GM23248 (cell line): ENCODE measurements at regions not wholly inside any gene's neighbourhood (a gene's known extent, or its start where the extent isn't known, plus 50 kb on each side); places are given as distances from the start of the nearest gene placed in this dataset.

Experiments used
- DNase-seq: peaks from one replicate; pipeline ENCODE4 v3.0.0-alpha.2; 2015
- H2AFZ ChIP-seq: fragments of 200-600 bp; sonication (generic); 2 replicates; pipeline ENCODE4 v1.6.1; 2016; ENCODE audit warnings: antibody characterized with exemption
- H3F3A ChIP-seq: fragments of 200-600 bp; sonication (generic); 2 replicates; pipeline ENCODE4 v1.6.1; 2016; ENCODE audit warnings: mild to moderate bottlenecking, antibody characterized with exemption, mixed run types; ENCODE audit not compliant: insufficient read depth
- H3K27ac ChIP-seq: fragments of 200-600 bp; sonication (generic); 2 replicates; pipeline ENCODE4 v1.5.1; 2016; ENCODE audit warnings: mild to moderate bottlenecking
- H3K27me3 ChIP-seq: fragments of 200-600 bp; sonication (generic); replicated peaks from 2 replicates; pipeline ENCODE4 v1.6.1; 2016; ENCODE audit warnings: mild to moderate bottlenecking; ENCODE audit not compliant: insufficient read depth
- H3K36me3 ChIP-seq: fragments of 200-600 bp; sonication (generic); 2 replicates; pipeline ENCODE4 v1.6.1; 2016; ENCODE audit warnings: low read depth, mild to moderate bottlenecking
- H3K4me1 ChIP-seq: fragments of 200-600 bp; sonication (generic); 2 replicates; pipeline ENCODE4 v1.6.1; 2016; ENCODE audit warnings: mild to moderate bottlenecking; ENCODE audit not compliant: insufficient read depth
- H3K4me2 ChIP-seq: fragments of 200-600 bp; sonication (generic); one replicate; pipeline ENCODE4 v1.6.1; 2016; ENCODE audit warnings: mild to moderate bottlenecking; ENCODE audit not compliant: unreplicated experiment
- H3K4me3 ChIP-seq: fragments of 200-600 bp; sonication (generic); 2 replicates; pipeline ENCODE4 v1.5.1; 2016; ENCODE audit warnings: mild to moderate bottlenecking
- H3K79me2 ChIP-seq: fragments of 200-600 bp; sonication (generic); 2 replicates; pipeline ENCODE4 v1.6.1; 2016; ENCODE audit warnings: mild to moderate bottlenecking; ENCODE audit not compliant: insufficient read depth
- H3K9ac ChIP-seq: fragments of 200-600 bp; sonication (generic); 2 replicates; pipeline ENCODE4 v1.6.1; 2016; ENCODE audit warnings: mild to moderate bottlenecking
- H3K9me2 ChIP-seq: fragments of 200-600 bp; sonication (generic); 2 replicates; pipeline ENCODE4 v1.6.1; 2016; ENCODE audit warnings: mixed run types, mild to moderate bottlenecking, moderate library complexity; ENCODE audit not compliant: insufficient read depth
- H3K9me3 ChIP-seq: fragments of 200-600 bp; sonication (generic); one replicate; pipeline ENCODE4 v1.6.1; 2017; ENCODE audit warnings: low read depth
- H4K20me1 ChIP-seq: fragments of 200-600 bp; sonication (generic); 2 replicates; pipeline ENCODE4 v1.6.0; 2016; ENCODE audit not compliant: insufficient read depth
- EZH2 ChIP-seq: fragments of 200-600 bp; sonication (generic); IDR thresholded peaks from 2 replicates; pipeline ENCODE4 v1.6.1; 2018; ENCODE audit warnings: antibody characterized with exemption, mild to moderate bottlenecking; ENCODE audit not compliant: insufficient read depth, poor library complexity, severe bottlenecking
- EZH2phosphoT487 ChIP-seq: fragments of 200-600 bp; sonication (generic); IDR thresholded peaks from 2 replicates; pipeline ENCODE4 v1.6.1; 2018; ENCODE audit warnings: antibody characterized with exemption, moderate library complexity, mild to moderate bottlenecking, low read depth; ENCODE audit not compliant: insufficient read depth
- WGBS, 2 experiments: methylation state at CpG; one replicate each; pipeline ENCODE4 v1.1.6; 2015 to 2017; ENCODE audit warnings: low lambda C conversion rate in 2 of 2, low coverage in 1 of 2; ENCODE audit errors: missing lambda C conversion rate in 2 of 2; 5-methylcytosine and 5-hydroxymethylcytosine counted together
- in situ Hi-C: fragments of 300-500 bp; cut with MboI; formaldehyde crosslinking; loops from 2 replicates; pipeline ENCODE4 v1.15.0; 2020

- TF ChIP-seq EZH2 (no peak), EZH2phosphoT487 (no peak)
- H4K20me1 ChIP-seq: no peaks in the 10 kb centered on the region
- no peak overlapping the region for H2AFZ ChIP-seq
- no peaks in the 10 kb centered on the region for H3K9me3 ChIP-seq
- in situ Hi-C loops: no loop called here
- no peak overlapping the region for H3K27ac ChIP-seq
- no peaks in the 10 kb centered on the region for H3K4me1 ChIP-seq
- no peak overlapping the region for H3K4me3 ChIP-seq
- no peak for DNase-seq
- H3F3A ChIP-seq: no peaks in the 10 kb centered on the region
- no peaks in the 10 kb centered on the region for H3K79me2 ChIP-seq
- H3K9ac ChIP-seq: no peak overlapping the region
- H3K36me3 ChIP-seq: no peaks in the 10 kb centered on the region
- H3K27me3 ChIP-seq: no peaks in the 10 kb centered on the region
- no peaks in the 10 kb centered on the region for H3K9me2 ChIP-seq
- 9 to 14% methylated on average over 1 of the region's 1 CpG for WGBS, 2 experiments
- H3K4me2 ChIP-seq: no peak overlapping the region
Measured at GRCh38 chr4:64495946-64496345, 86.7 kb upstream of the TECRL start.

- H3K4me2 ChIP-seq: no peak overlapping the region
- no peaks in the 10 kb centered on the region for H3K4me1 ChIP-seq
- H4K20me1 ChIP-seq: no peaks in the 10 kb centered on the region
- DNase-seq: no peak
- H3K4me3 ChIP-seq: no peak overlapping the region
- in situ Hi-C loops: no loop called here
- no peaks in the 10 kb centered on the region for H3K9me2 ChIP-seq
- H3K9me3 ChIP-seq: no peaks in the 10 kb centered on the region
- H3K9ac ChIP-seq: no peak overlapping the region
- H3K79me2 ChIP-seq: no peaks in the 10 kb centered on the region
- H3K36me3 ChIP-seq: no peaks in the 10 kb centered on the region
- no peaks in the 10 kb centered on the region for H3K27me3 ChIP-seq
- TF ChIP-seq EZH2 (no peak), EZH2phosphoT487 (no peak)
- H2AFZ ChIP-seq: no peak overlapping the region
- no peaks in the 10 kb centered on the region for H3F3A ChIP-seq
- 2% methylated on average over 2 of the region's 2 CpGs for WGBS, 2 experiments
- no peak overlapping the region for H3K27ac ChIP-seq
Measured at GRCh38 chr4:64489628-64490027, 80.4 kb upstream of the TECRL start.

- Histone ChIP-seq H3K4me1 (no peaks in the 10 kb centered on the region), H3F3A (no peaks in the 10 kb centered on the region), H4K20me1 (no peaks in the 10 kb centered on the region), H3K36me3 (no peaks in the 10 kb centered on the region), H3K4me3 (no peak overlapping the region), H3K9me3 (no peaks in the 10 kb centered on the region), H3K9ac (no peak overlapping the region), H2AFZ (no peak overlapping the region), H3K79me2 (no peaks in the 10 kb centered on the region), H3K9me2 (no peaks in the 10 kb centered on the region), H3K27me3 (no peaks in the 10 kb centered on the region), H3K4me2 (no peak overlapping the region), H3K27ac (no peak overlapping the region)
- no peak for DNase-seq
- WGBS, 2 experiments: 10 to 18% methylated on average over 2 of the region's 2 CpGs
- in situ Hi-C loops: no loop called here
- no peak for TF ChIP-seq EZH2phosphoT487
- no peak for TF ChIP-seq EZH2
Measured at GRCh38 chr4:64479338-64479737, 70.1 kb upstream of the TECRL start.

GRCh38 chr4:64477127-64477526 lies 67.9 kb upstream of the TECRL start:
- Histone ChIP-seq H3K36me3 (no peaks in the 10 kb centered on the region), H3K9me2 (no peaks in the 10 kb centered on the region), H4K20me1 (no peaks in the 10 kb centered on the region), H3K79me2 (no peaks in the 10 kb centered on the region), H3K9me3 (no peaks in the 10 kb centered on the region), H3K4me2 (no peak overlapping the region), H2AFZ (no peak overlapping the region), H3K27me3 (no peaks in the 10 kb centered on the region), H3K27ac (no peak overlapping the region), H3F3A (no peaks in the 10 kb centered on the region), H3K4me3 (no peak overlapping the region), H3K9ac (no peak overlapping the region), H3K4me1 (no peaks in the 10 kb centered on the region)
- TF ChIP-seq EZH2 (no peak), EZH2phosphoT487 (no peak)
- 11% methylated on average over 1 of the region's 1 CpG for WGBS, 2 experiments
- in situ Hi-C loops: no loop called here
- no peak for DNase-seq

GRCh38 chr4:64465263-64465662 lies 56.0 kb upstream of the TECRL start:
- no peak for TF ChIP-seq EZH2
- TF ChIP-seq EZH2phosphoT487: no peak
- Histone ChIP-seq H3K9me3 (no peaks in the 10 kb centered on the region), H3K4me2 (no peak overlapping the region), H3K79me2 (no peaks in the 10 kb centered on the region), H3K9me2 (no peaks in the 10 kb centered on the region), H3K4me3 (no peak overlapping the region), H3K27ac (no peak overlapping the region), H3K4me1 (no peaks in the 10 kb centered on the region), H3K9ac (no peak overlapping the region), H3F3A (no peaks in the 10 kb centered on the region), H3K27me3 (no peaks in the 10 kb centered on the region), H3K36me3 (no peaks in the 10 kb centered on the region), H2AFZ (no peak overlapping the region), H4K20me1 (no peaks in the 10 kb centered on the region)
- in situ Hi-C loops: no loop called here
- no peak for DNase-seq
- 30 to 35% methylated on average over 4 of the region's 4 CpGs for WGBS, 2 experiments
